ENCODE measurements at regions not wholly inside any gene's neighbourhood (a gene's known extent, or its start where the extent isn't known, plus 50 kb on each side); places are given as distances from the start of the nearest gene placed in this dataset.

- H3K27me3 ChIP-seq (ENCODE audit: control insufficient read depth in 2 of 2, insufficient read depth in 2 of 2, low read length in 2 of 2) = no peaks in the 10 kb centered on the region
- Mint-ChIP-seq H3K27me3 (ENCODE audit: low read depth in 3 of 3) (no peaks in the 10 kb centered on the region), H3K36me3 (no peaks in the 10 kb centered on the region), H3K9me3 (peaks cover 0 to 6% (median 3%) of the 10 kb centered on the region in 7 donors), H3K27ac (no peak overlapping the region), H3K4me1 (no peaks in the 10 kb centered on the region), H3K4me3 (no peak overlapping the region)
- H3K4me1 ChIP-seq (ENCODE audit: control insufficient read depth in 1 of 2, insufficient read depth in 2 of 2, low read length in 2 of 2) = no peaks in the 10 kb centered on the region
- H3K79me2 ChIP-seq (ENCODE audit: insufficient read depth, low read length) = no peaks in the 10 kb centered on the region
- peaks cover 0 to 7% of the 10 kb centered on the region in 2 donors for H3K9me3 ChIP-seq (replicated peaks in 1 of 2; ENCODE audit: control insufficient read depth in 1 of 2, insufficient read depth in 1 of 2, low read length in 2 of 2)
- H3K4me3 ChIP-seq (replicated peaks in 1 of 3; ENCODE audit: low read depth in 2 of 3, low read length in 3 of 3) = no peak overlapping the region
- TF ChIP-seq CTCF (IDR thresholded peaks at IDR 0.05) = no peak
- H3K4me2 ChIP-seq (replicated peaks; ENCODE audit: extremely low read depth, low read length, poor library complexity, severe bottlenecking) = no peak overlapping the region
- WGBS (ENCODE audit: insufficient coverage) = no CpG with 5 or more reads among the region's 3 CpGs
- DNase-seq = no peak
- H3K9ac ChIP-seq (ENCODE audit: insufficient read depth, low read length, poor library complexity, severe bottlenecking) = no peak overlapping the region
- H3K36me3 ChIP-seq (replicated peaks in 1 of 2; ENCODE audit: control insufficient read depth in 1 of 2, insufficient read depth in 2 of 2, low read length in 2 of 2) = no peaks in the 10 kb centered on the region
- intact Hi-C loops (cut with micrococcal nuclease) = no loop called here
- H4K20me1 ChIP-seq (ENCODE audit: insufficient read depth, low read length) = no peaks in the 10 kb centered on the region
- H3K27ac ChIP-seq (ENCODE audit: low read depth in 1 of 2, low read length in 2 of 2) = no peak overlapping the region
- no peak overlapping the region for H2AFZ ChIP-seq (ENCODE audit: insufficient read depth, low read depth, low read length, poor library complexity, severe bottlenecking)
Observed at GRCh38 chrX:26375346-26375745, 159.4 kb downstream of the MAGEB5 start.

GRCh38 chrX:26373829-26374228 lies 157.9 kb downstream of the MAGEB5 start:
- Histone ChIP-seq H3K79me2 (ENCODE audit: insufficient read depth, low read length) (no peaks in the 10 kb centered on the region), H3K4me2 (replicated peaks; ENCODE audit: extremely low read depth, low read length, poor library complexity, severe bottlenecking) (no peak overlapping the region), H3K27me3 (ENCODE audit: control insufficient read depth in 2 of 2, insufficient read depth in 2 of 2, low read length in 2 of 2) (no peaks in the 10 kb centered on the region), H4K20me1 (ENCODE audit: insufficient read depth, low read length) (no peaks in the 10 kb centered on the region), H3K4me1 (ENCODE audit: control insufficient read depth in 1 of 2, insufficient read depth in 2 of 2, low read length in 2 of 2) (no peaks in the 10 kb centered on the region), H3K9ac (ENCODE audit: insufficient read depth, low read length, poor library complexity, severe bottlenecking) (no peak overlapping the region), H3K36me3 (replicated peaks in 1 of 2; ENCODE audit: control insufficient read depth in 1 of 2, insufficient read depth in 2 of 2, low read length in 2 of 2) (no peaks in the 10 kb centered on the region), H3K27ac (ENCODE audit: low read depth in 1 of 2, low read length in 2 of 2) (no peak overlapping the region), H3K4me3 (replicated peaks in 1 of 3; ENCODE audit: low read depth in 2 of 3, low read length in 3 of 3) (no peak overlapping the region), H3K9me3 (replicated peaks in 1 of 2; ENCODE audit: control insufficient read depth in 1 of 2, insufficient read depth in 1 of 2, low read length in 2 of 2) (peaks cover 0 to 7% of the 10 kb centered on the region in 2 donors), H2AFZ (ENCODE audit: insufficient read depth, low read depth, low read length, poor library complexity, severe bottlenecking) (no peak overlapping the region)
- Mint-ChIP-seq H3K9me3 (peaks cover 0 to 6% (median 3%) of the 10 kb centered on the region in 7 donors), H3K4me1 (no peaks in the 10 kb centered on the region), H3K36me3 (no peaks in the 10 kb centered on the region), H3K27ac (no peak overlapping the region), H3K27me3 (ENCODE audit: low read depth in 3 of 3) (no peaks in the 10 kb centered on the region), H3K4me3 (no peak overlapping the region)
- WGBS (ENCODE audit: insufficient coverage) = no CpG with 5 or more reads among the region's 5 CpGs
- no peak for TF ChIP-seq CTCF (IDR thresholded peaks at IDR 0.05)
- DNase-seq = no peak
- intact Hi-C loops (cut with micrococcal nuclease) = no loop called here

Data from CD14-positive monocyte (primary cell).